ENCODE measurements at regions not wholly inside any gene's neighbourhood (a gene's known extent, or its start where the extent isn't known, plus 50 kb on each side); places are given as distances from the start of the nearest gene placed in this dataset.

GRCh38 chr10:117653170-117653515, 110.6 kb downstream of the EMX2 start:
- H3K4me3 Mint-ChIP-seq, result no peak overlapping the region
- ATAC-seq (replicated peaks), result peak; percentile 97 to 98
- H3K36me3 Mint-ChIP-seq, result peaks cover 0 to 2% of the 10 kb centered on the region in 2 donors
- H3K4me1 Mint-ChIP-seq, result peaks cover 8 to 17% of the 10 kb centered on the region in 2 donors
- H3K27ac Mint-ChIP-seq, result peak overlapping the region; percentile 14
- peaks cover 15 to 18% of the 10 kb centered on the region in 2 donors for H3K9me3 Mint-ChIP-seq
- no peaks in the 10 kb centered on the region for H3K27me3 Mint-ChIP-seq
- peak; percentile 46 for DNase-seq

- peaks cover 8 to 17% of the 10 kb centered on the region in 2 donors for H3K4me1 Mint-ChIP-seq
- peaks cover 15 to 18% of the 10 kb centered on the region in 2 donors for H3K9me3 Mint-ChIP-seq
- H3K27ac Mint-ChIP-seq, result no peak overlapping the region
- H3K27me3 Mint-ChIP-seq, result no peaks in the 10 kb centered on the region
- no peak for ATAC-seq (replicated peaks)
- no peak for DNase-seq
- H3K4me3 Mint-ChIP-seq, result no peak overlapping the region
- H3K36me3 Mint-ChIP-seq, result peaks cover 0 to 2% of the 10 kb centered on the region in 2 donors
Measured at GRCh38 chr10:117654105-117654504, 111.6 kb downstream of the EMX2 start.

- DNase-seq (no peak), ATAC-seq (replicated peaks) (peak; percentile 66 to 71)
- Mint-ChIP-seq H3K4me3 (no peak overlapping the region), H3K9me3 (peaks cover 8 to 9% of the 10 kb centered on the region in 2 donors), H3K36me3 (peaks cover 0 to 2% of the 10 kb centered on the region in 2 donors), H3K27me3 (peaks cover 0 to 7% of the 10 kb centered on the region in 2 donors), H3K27ac (peak overlapping the region; percentile 16), H3K4me1 (peaks cover 8 to 17% of the 10 kb centered on the region in 2 donors)
Measured at GRCh38 chr10:117656385-117657367, 114.1 kb downstream of the EMX2 start.

GRCh38 chr10:117661316-117661715, 118.8 kb downstream of the EMX2 start:
- DNase-seq, result no peak
- Mint-ChIP-seq H3K27ac (no peak overlapping the region), H3K27me3 (peaks cover 6 to 7% of the 10 kb centered on the region in 2 donors)

GRCh38 chr10:117662126-117662525, 119.6 kb downstream of the EMX2 start:
- ATAC-seq (replicated peaks), result no peak
- DNase-seq, result no peak
- H3K36me3 Mint-ChIP-seq, result no peaks in the 10 kb centered on the region
- H3K9me3 Mint-ChIP-seq, result peaks cover 2 to 4% of the 10 kb centered on the region in 2 donors
- no peak overlapping the region for H3K4me3 Mint-ChIP-seq
- H3K4me1 Mint-ChIP-seq, result peaks cover under 1 to 2% of the 10 kb centered on the region in 2 donors
- no peak overlapping the region for H3K27ac Mint-ChIP-seq
- H3K27me3 Mint-ChIP-seq, result peaks cover 10 to 11% of the 10 kb centered on the region in 2 donors

More at GRCh38 chr10:117661316-117661715, 118.8 kb downstream of the EMX2 start:
- H3K9me3 Mint-ChIP-seq, result peaks cover 2 to 4% of the 10 kb centered on the region in 2 donors
- no peak overlapping the region for H3K4me3 Mint-ChIP-seq
- H3K4me1 Mint-ChIP-seq, result peaks cover 3 to 9% of the 10 kb centered on the region in 2 donors
- no peak for ATAC-seq (replicated peaks)
- no peaks in the 10 kb centered on the region for H3K36me3 Mint-ChIP-seq

GRCh38 chr10:117662751-117663540, 120.4 kb downstream of the EMX2 start:
- DNase-seq (no peak), ATAC-seq (replicated peaks) (no peak)
- Mint-ChIP-seq H3K4me3 (no peak overlapping the region), H3K27me3 (peaks cover 12% of the 10 kb centered on the region in 2 donors), H3K9me3 (peaks cover 0 to 4% of the 10 kb centered on the region in 2 donors), H3K36me3 (no peaks in the 10 kb centered on the region), H3K4me1 (no peaks in the 10 kb centered on the region), H3K27ac (no peak overlapping the region)

- Mint-ChIP-seq H3K9me3 (peaks cover 0 to 4% of the 10 kb centered on the region in 2 donors), H3K4me3 (no peak overlapping the region), H3K27ac (no peak overlapping the region), H3K4me1 (no peaks in the 10 kb centered on the region), H3K27me3 (peaks cover 12% of the 10 kb centered on the region in 2 donors), H3K36me3 (no peaks in the 10 kb centered on the region)
- peak; percentile 12 to 76 for ATAC-seq (replicated peaks)
- DNase-seq, result no peak
Measured at GRCh38 chr10:117663750-117664149, 121.2 kb downstream of the EMX2 start.

GRCh38 chr10:117664288-117664687, 121.7 kb downstream of the EMX2 start:
- H3K4me3 Mint-ChIP-seq, result no peak overlapping the region
- ATAC-seq (replicated peaks) (no peak), DNase-seq (no peak)
- H3K4me1 Mint-ChIP-seq, result no peaks in the 10 kb centered on the region
- H3K36me3 Mint-ChIP-seq, result no peaks in the 10 kb centered on the region
- peaks cover 0 to 4% of the 10 kb centered on the region in 2 donors for H3K9me3 Mint-ChIP-seq
- peaks cover 10 to 12% of the 10 kb centered on the region in 2 donors for H3K27me3 Mint-ChIP-seq
- H3K27ac Mint-ChIP-seq, result no peak overlapping the region

GRCh38 chr10:117666166-117666565, 123.6 kb downstream of the EMX2 start:
- H3K4me1 Mint-ChIP-seq, result no peaks in the 10 kb centered on the region
- ATAC-seq (replicated peaks) (no peak), DNase-seq (no peak)
- peaks cover 0 to 2% of the 10 kb centered on the region in 2 donors for H3K9me3 Mint-ChIP-seq
- H3K27ac Mint-ChIP-seq, result no peak overlapping the region
- H3K27me3 Mint-ChIP-seq, result peaks cover 5 to 12% of the 10 kb centered on the region in 2 donors
- no peaks in the 10 kb centered on the region for H3K36me3 Mint-ChIP-seq
- H3K4me3 Mint-ChIP-seq, result no peak overlapping the region

GRCh38 chr10:117666965-117667364, 124.4 kb downstream of the EMX2 start:
- ATAC-seq (replicated peaks) (no peak), DNase-seq (no peak)

GRCh38 chr10:117667831-117668230, 125.3 kb downstream of the EMX2 start:
- Mint-ChIP-seq H3K27ac (no peak overlapping the region), H3K4me3 (no peak overlapping the region), H3K36me3 (no peaks in the 10 kb centered on the region), H3K9me3 (peaks cover 0 to 2% of the 10 kb centered on the region in 2 donors), H3K4me1 (no peaks in the 10 kb centered on the region), H3K27me3 (peaks cover 5 to 12% of the 10 kb centered on the region in 2 donors)
- DNase-seq, result no peak
- ATAC-seq (replicated peaks), result no peak

More at GRCh38 chr10:117666965-117667364, 124.4 kb downstream of the EMX2 start:
- Mint-ChIP-seq H3K9me3 (peaks cover 0 to 2% of the 10 kb centered on the region in 2 donors), H3K4me1 (no peaks in the 10 kb centered on the region), H3K4me3 (no peak overlapping the region), H3K27ac (no peak overlapping the region), H3K36me3 (no peaks in the 10 kb centered on the region), H3K27me3 (peaks cover 5 to 12% of the 10 kb centered on the region in 2 donors)

- Mint-ChIP-seq H3K4me1 (no peaks in the 10 kb centered on the region), H3K27ac (no peak overlapping the region), H3K4me3 (no peak overlapping the region), H3K9me3 (peaks cover 0 to 2% of the 10 kb centered on the region in 2 donors), H3K27me3 (peaks cover 5 to 12% of the 10 kb centered on the region in 2 donors), H3K36me3 (no peaks in the 10 kb centered on the region)
- no peak for ATAC-seq (replicated peaks)
- DNase-seq, result no peak
Measured at GRCh38 chr10:117668327-117669008, 125.9 kb downstream of the EMX2 start.

- no peak overlapping the region for H3K27ac Mint-ChIP-seq
- H3K36me3 Mint-ChIP-seq, result no peaks in the 10 kb centered on the region
- H3K4me1 Mint-ChIP-seq, result no peaks in the 10 kb centered on the region
- peaks cover 5 to 12% of the 10 kb centered on the region in 2 donors for H3K27me3 Mint-ChIP-seq
- ATAC-seq (replicated peaks) (no peak), DNase-seq (no peak)
- no peak overlapping the region for H3K4me3 Mint-ChIP-seq
- H3K9me3 Mint-ChIP-seq, result peaks cover 0 to 2% of the 10 kb centered on the region in 2 donors
Measured at GRCh38 chr10:117669122-117669521, 126.6 kb downstream of the EMX2 start.

Measured in stimulated activated naive B cell treated with anti-CD40 and anti-IgM and Interleukin-4, amounts not matched to agents 10 μg/mL and 1 μg/mL and 100 μg/mL, for 72 hours (primary cell).